Spleen (tissue), 7 donors: ENCODE measurements at regions not wholly inside any gene's neighbourhood (a gene's known extent, or its start where the extent isn't known, plus 50 kb on each side); places are given as distances from the start of the nearest gene placed in this dataset.

Experiments used
- CTCF ChIP-seq, 11 experiments: fragments of 200-600 bp in 7 of 11; fragments of 450-650 bp in 4 of 11; sonication (generic) in 4 of 11; IDR thresholded peaks in 8 of 11; conservative IDR thresholded peaks in 3 of 11; 1 replicate in 7 of 11; 2 replicates in 4 of 11; pipeline versions ENCODE4 v1.4.0 to v1.8.0; 2016 to 2021; ENCODE audit warnings: antibody characterized with exemption in 11 of 11, inconsistent platforms in 4 of 11, mild to moderate bottlenecking in 1 of 11
- POLR2A ChIP-seq, 3 donors: fragments of 450-650 bp; IDR thresholded peaks; one replicate each; pipeline ENCODE4 v1.5.1; 2017; ENCODE audit warnings: antibody characterized with exemption in 3 of 3, mild to moderate bottlenecking in 1 of 3
- donor health status: DM: no; HTN: no; CAD: no; lungs with moderate emphysema.
- donor health status: DM: no; HTN: no; CAD: no.
- donor health status: DM: no; HTN: no; CAD: no.

- TF ChIP-seq CTCF (IDR thresholded peaks at IDR 0.05 in 8 of 11, conservative IDR thresholded peaks at IDR 0.05 in 3 of 11) (no peak), POLR2A (IDR thresholded peaks at IDR 0.05) (no peak)
Measured at GRCh38 chr15:46897266-46897665, 820.0 kb upstream of the SEMA6D start.
